Heart left ventricle (tissue), 16 donors: ENCODE measurements at regions not wholly inside any gene's neighbourhood (a gene's known extent, or its start where the extent isn't known, plus 50 kb on each side); places are given as distances from the start of the nearest gene placed in this dataset.
A peak's percentile ranks its signal among the peaks of the same experiment; 100 is the strongest.

Experiments
- ATAC-seq, 4 donors: fragments of 200-7000 bp; cut with Tn5 transposase; one replicate each; pipeline ENCODE4 v1.9.1; 2020 to 2022; ENCODE audit warnings: moderate library complexity in 4 of 4, mild to moderate bottlenecking in 3 of 4, moderate number of reproducible peaks in 1 of 4
- DNase-seq, 5 donors: peaks; one replicate each; pipeline ENCODE4 v3.0.0-alpha.2; 2020
- H3K27ac ChIP-seq, 12 donors: fragments of 200-600 bp; sonication (generic) in 4 of 12; one replicate each; pipeline versions ENCODE4 v1.5.0 to v1.8.0; 2016 to 2022; ENCODE audit warnings: mild to moderate bottlenecking in 2 of 12
- H3K27me3 ChIP-seq, 9 donors: fragments of 200-600 bp; sonication (generic) in 2 of 9; one replicate each; pipeline versions ENCODE4 v1.5.1 to v1.8.0; 2016 to 2022; ENCODE audit warnings: mild to moderate bottlenecking in 3 of 9
- H3K36me3 ChIP-seq, 9 donors: fragments of 200-600 bp; sonication (generic) in 2 of 9; one replicate each; pipeline versions ENCODE4 v1.5.0 to v1.8.0; 2018 to 2022; ENCODE audit warnings: mild to moderate bottlenecking in 2 of 9
- H3K4me1 ChIP-seq, 12 donors: fragments of 200-600 bp; sonication (generic) in 4 of 12; one replicate each; pipeline versions ENCODE4 v1.5.0 to v1.8.0; 2016 to 2022; ENCODE audit warnings: mild to moderate bottlenecking in 3 of 12
- H3K4me3 ChIP-seq, 12 donors: fragments of 200-600 bp; sonication (generic) in 4 of 12; one replicate each; pipeline versions ENCODE4 v1.5.0 to v1.8.0; 2017 to 2022; ENCODE audit warnings: mild to moderate bottlenecking in 9 of 12, moderate library complexity in 4 of 12
- H3K9me3 ChIP-seq, 12 donors: fragments of 200-600 bp; sonication (generic) in 4 of 12; one replicate each; pipeline versions ENCODE4 v1.5.0 to v1.8.0; 2016 to 2022; ENCODE audit warnings: mild to moderate bottlenecking in 1 of 12
- POLR2A ChIP-seq, 2 donors: fragments of 450-650 bp; IDR thresholded peaks; one replicate each; pipeline ENCODE4 v1.6.1; 2017; ENCODE audit warnings: antibody characterized with exemption in 2 of 2, mild to moderate bottlenecking in 2 of 2, moderate library complexity in 2 of 2
- WGBS, 4 donors: extraction: QIAGEN DNeasy Blood & Tissue Kit in 2 of 4; methylation state at CpG; one replicate each; pipeline versions ENCODE4 v1.1.5 to v1.1.7; 2013 to 2018; 5-methylcytosine and 5-hydroxymethylcytosine counted together
- intact Hi-C, 10 donors: fragments of 100-400 bp; cut with DNase I; formaldehyde crosslinking; loops; one replicate each; pipeline versions ENCODE4 v1.11.1 to v1.14.2; 2022
- TF ChIP-seq, protein P1 (sequence below), 12 donors: fragments of 200-600 bp; sonication (generic) in 4 of 12; IDR thresholded peaks; one replicate each; pipeline versions ENCODE4 v1.5.0 to v1.8.0; 2018 to 2022; ENCODE audit warnings: antibody characterized with exemption in 12 of 12, mild to moderate bottlenecking in 5 of 12
- donor health status: ischemic (EF 13 %, LVEDD 7.1; RV severe dilation, severe dysfunction).
- donor health status: healthy with polysubstance abuse.
- donor health status: DM: no; HTN: yes; CAD: no.
- donor health status: DM: no; HTN: no; CAD: no.
- donor health status: ischemic (EF 25% LVEDD 6.9; RV normal size, moderate dysfunction).
- donor health status: ischemic (EF 25% LVEDD 5.7; RV mildly dilated, moderate dysfunction).
- donor health status: healthy.
- donor health status: DM: yes; HTN: yes; CAD: no.
- donor health status: ischemic (EF 35%, LVEDD 5.7; RV mildly dilated, moderate dysfunction).
- donor health status: nonischemic (EF 11% LVEDD 7.7; RV severe dilation, severe dysfunction).
- donor health status: DM: yes; HTN: yes; CAD: no.
- donor health status: PGD.
- donor health status: ischemic (EF 29% LVEDD 5.4; RV normal size, mild dysfunction).
- donor health status: nonischemic (EF 23%, LVEDD 6.1; RV moderate dilation, normal function).

- intact Hi-C loops, result no loop called here
- Histone ChIP-seq H3K27me3 (peaks cover 6 to 97% (median 32%) of the 10 kb centered on the region in 9 donors), H3K4me1 (no peaks in the 10 kb centered on the region), H3K36me3 (no peaks in the 10 kb centered on the region), H3K4me3 (no peak overlapping the region), H3K27ac (no peak overlapping the region), H3K9me3 (peaks cover 0 to 7% (median 0%) of the 10 kb centered on the region in 12 donors)
- peak in 1 of 5 donors; percentile 40 for DNase-seq
- WGBS, 4 donors, result 44 to 51% (median 46%) methylated on average over 7 of the region's 7 CpGs
- TF ChIP-seq POLR2A (IDR thresholded peaks at IDR 0.05), result no peak
- TF ChIP-seq, protein P1, sequence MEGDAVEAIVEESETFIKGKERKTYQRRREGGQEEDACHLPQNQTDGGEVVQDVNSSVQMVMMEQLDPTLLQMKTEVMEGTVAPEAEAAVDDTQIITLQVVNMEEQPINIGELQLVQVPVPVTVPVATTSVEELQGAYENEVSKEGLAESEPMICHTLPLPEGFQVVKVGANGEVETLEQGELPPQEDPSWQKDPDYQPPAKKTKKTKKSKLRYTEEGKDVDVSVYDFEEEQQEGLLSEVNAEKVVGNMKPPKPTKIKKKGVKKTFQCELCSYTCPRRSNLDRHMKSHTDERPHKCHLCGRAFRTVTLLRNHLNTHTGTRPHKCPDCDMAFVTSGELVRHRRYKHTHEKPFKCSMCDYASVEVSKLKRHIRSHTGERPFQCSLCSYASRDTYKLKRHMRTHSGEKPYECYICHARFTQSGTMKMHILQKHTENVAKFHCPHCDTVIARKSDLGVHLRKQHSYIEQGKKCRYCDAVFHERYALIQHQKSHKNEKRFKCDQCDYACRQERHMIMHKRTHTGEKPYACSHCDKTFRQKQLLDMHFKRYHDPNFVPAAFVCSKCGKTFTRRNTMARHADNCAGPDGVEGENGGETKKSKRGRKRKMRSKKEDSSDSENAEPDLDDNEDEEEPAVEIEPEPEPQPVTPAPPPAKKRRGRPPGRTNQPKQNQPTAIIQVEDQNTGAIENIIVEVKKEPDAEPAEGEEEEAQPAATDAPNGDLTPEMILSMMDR (IDR thresholded peaks at IDR 0.05), result no peak
- no peak for ATAC-seq
Measured at GRCh38 chr5:176731506-176732160, 78.7 kb upstream of the UNC5A start.

DNA sequence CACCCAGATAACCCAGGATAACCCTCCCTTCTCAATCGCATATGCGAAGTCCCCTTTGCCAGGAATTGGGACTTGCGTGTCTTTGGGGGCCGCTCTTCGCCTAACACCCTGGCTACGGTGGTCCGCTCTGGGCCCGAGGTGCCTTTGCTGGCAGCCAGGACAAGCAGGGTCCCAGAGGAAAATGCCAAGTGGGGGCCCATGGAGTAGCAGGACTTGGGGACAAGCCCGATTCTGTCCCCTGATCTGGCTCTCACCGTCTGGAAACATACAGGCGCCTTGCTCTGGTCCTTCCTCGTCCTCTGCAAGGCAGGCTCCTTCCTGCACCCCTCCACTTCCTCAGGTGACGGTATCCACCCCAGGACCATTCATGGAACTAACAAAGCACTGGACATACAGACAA is 78.1 kb upstream of the UNC5A start:
- peak in 1 of 5 donors; percentile 51 for DNase-seq
- peaks cover 6 to 97% (median 34%) of the 10 kb centered on the region in 9 donors for H3K27me3 ChIP-seq
- peaks cover 0 to 7% (median 0%) of the 10 kb centered on the region in 12 donors for H3K9me3 ChIP-seq
- no peak overlapping the region for H3K27ac ChIP-seq
- H3K4me3 ChIP-seq, result no peak overlapping the region
- TF ChIP-seq, protein P1 (IDR thresholded peaks at IDR 0.05), result no peak
- no peak for TF ChIP-seq POLR2A (IDR thresholded peaks at IDR 0.05)
- no peak for ATAC-seq
- H3K4me1 ChIP-seq, result no peaks in the 10 kb centered on the region
- no peaks in the 10 kb centered on the region for H3K36me3 ChIP-seq
- intact Hi-C loops, result no loop called here
- WGBS, 4 donors, result 56 to 78% (median 60%) methylated on average over 10 to 13 of the region's 13 CpGs

DNA sequence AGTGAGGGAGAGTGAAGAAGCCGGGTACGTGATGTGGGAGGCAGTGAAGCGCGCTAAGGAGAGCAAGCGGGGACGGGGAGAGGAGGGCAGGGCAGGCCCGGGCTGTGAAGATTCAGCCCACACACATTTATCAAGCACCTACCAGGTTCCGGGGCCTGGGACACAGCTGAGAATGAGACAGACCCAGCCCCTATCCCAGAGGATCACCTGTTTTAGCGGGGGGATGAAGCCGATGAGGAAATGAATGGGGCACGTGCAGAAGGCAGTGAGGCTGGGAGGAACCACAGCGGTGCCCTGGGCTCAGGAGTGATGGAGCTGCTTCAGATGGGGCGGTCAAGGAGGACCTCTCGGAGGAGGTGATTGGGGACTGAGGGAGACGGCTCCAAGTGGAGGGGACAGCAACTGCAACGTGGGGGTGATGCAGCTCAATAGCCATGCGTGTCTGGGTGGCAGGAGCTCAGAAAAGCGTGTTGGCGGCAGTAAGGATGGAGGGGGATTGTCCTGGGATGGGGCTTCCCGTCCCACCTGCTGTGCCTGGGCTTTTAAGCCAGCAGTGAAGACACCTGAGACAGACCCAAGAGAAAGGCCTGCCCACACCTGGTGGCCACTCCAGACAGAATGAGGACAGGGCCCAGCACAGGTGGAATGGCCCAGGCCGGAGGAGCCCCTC is 77.5 kb upstream of the UNC5A start:
- H3K27me3 ChIP-seq, result peaks cover 6 to 97% (median 33%) of the 10 kb centered on the region in 9 donors
- no peaks in the 10 kb centered on the region for H3K36me3 ChIP-seq
- 69 to 77% (median 74%) methylated on average over 20 to 21 of the region's 21 CpGs for WGBS, 4 donors
- peaks cover 0 to 7% (median 0%) of the 10 kb centered on the region in 12 donors for H3K9me3 ChIP-seq
- no peak for ATAC-seq
- no peaks in the 10 kb centered on the region for H3K4me1 ChIP-seq
- no peak for TF ChIP-seq POLR2A (IDR thresholded peaks at IDR 0.05)
- H3K27ac ChIP-seq, result no peak overlapping the region
- intact Hi-C loops, result no loop called here
- no peak overlapping the region for H3K4me3 ChIP-seq
- peak in 1 of 5 donors; percentile 44 for DNase-seq

DNA sequence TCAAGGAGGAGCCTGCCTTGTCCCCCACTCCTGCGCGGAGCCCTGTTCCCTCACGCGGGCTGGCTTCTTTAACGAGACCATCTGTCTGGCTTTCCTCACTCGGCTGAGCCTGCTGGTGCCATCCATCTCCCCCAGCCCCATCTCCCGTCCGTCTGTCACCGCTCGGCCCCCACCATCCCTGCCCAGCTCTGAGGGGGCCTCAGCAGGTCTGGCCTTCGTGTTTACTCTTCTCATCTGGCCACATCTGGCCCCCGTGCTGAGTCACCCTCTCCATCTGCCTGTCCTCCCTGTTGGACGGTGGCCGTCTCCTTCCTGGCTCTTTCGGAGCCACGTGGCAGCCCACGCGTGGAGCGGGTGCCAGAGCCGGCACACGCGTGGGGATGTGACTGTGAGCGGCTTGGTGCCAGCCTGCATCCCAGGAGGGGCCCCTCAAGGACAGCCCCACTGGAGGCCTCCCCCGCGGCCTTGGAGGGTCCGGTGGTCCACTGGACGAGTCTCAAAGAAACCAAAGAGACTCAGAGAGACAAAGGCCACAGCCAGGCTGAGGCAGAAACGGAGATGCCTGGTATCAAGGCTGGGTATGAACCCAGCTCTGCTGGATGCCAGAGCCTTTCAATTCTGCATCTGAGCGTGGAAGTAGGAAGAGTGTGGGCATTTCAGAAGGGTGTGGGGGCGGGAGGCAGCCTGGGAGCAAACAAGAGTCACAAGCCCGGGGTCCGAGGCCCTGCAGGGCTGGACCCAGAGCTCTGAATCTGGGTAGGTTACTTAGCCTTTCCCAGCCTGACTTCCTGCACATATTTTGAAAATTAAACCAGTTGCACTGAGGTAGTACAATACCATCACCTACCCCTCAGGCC is 76.7 kb upstream of the UNC5A start:
- Histone ChIP-seq H3K36me3 (no peaks in the 10 kb centered on the region), H3K4me3 (no peak overlapping the region), H3K27me3 (peaks cover 3 to 97% (median 32%) of the 10 kb centered on the region in 9 donors), H3K27ac (no peak overlapping the region), H3K4me1 (no peaks in the 10 kb centered on the region), H3K9me3 (peaks cover 0 to 7% (median 0%) of the 10 kb centered on the region in 12 donors)
- DNase-seq (peak in 1 of 5 donors; percentile 20), ATAC-seq (no peak)
- intact Hi-C loops, result no loop called here
- no peak for TF ChIP-seq POLR2A (IDR thresholded peaks at IDR 0.05)
- TF ChIP-seq, protein P1 (IDR thresholded peaks at IDR 0.05), result no peak
- WGBS, 4 donors, result 52 to 68% (median 61%) methylated on average over 31 to 32 of the region's 32 CpGs
